ENCODE measurements at regions not wholly inside any gene's neighbourhood (a gene's known extent, or its start where the extent isn't known, plus 50 kb on each side); places are given as distances from the start of the nearest gene placed in this dataset.

- CTCF ChIA-PET: interaction anchor here (0.7 kb wide), 1 partner anchor 256 kb away, joined by 4 read pairs; no protein-coding TSS in a partner anchor
- no peak for DNase-seq (ENCODE audit: low read depth, low spot score)
- Histone ChIP-seq H3K9me3 (ENCODE audit: control insufficient read depth, insufficient read depth, low read length) (no peaks in the 10 kb centered on the region; the same call in none of the 2 replicates), H3K4me3 (ENCODE audit: low read depth, low read length) (no peak overlapping the region), H3K27ac (ENCODE audit: low read depth, low read length) (no peak overlapping the region), H3K27me3 (ENCODE audit: control insufficient read depth, insufficient read depth, low read length) (no peaks in the 10 kb centered on the region)
- POLR2A ChIA-PET: interaction anchor here (1.1 kb wide), 1 partner anchor 14 kb away, joined by 3 read pairs; no protein-coding TSS in a partner anchor
- TF ChIP-seq, protein P1, sequence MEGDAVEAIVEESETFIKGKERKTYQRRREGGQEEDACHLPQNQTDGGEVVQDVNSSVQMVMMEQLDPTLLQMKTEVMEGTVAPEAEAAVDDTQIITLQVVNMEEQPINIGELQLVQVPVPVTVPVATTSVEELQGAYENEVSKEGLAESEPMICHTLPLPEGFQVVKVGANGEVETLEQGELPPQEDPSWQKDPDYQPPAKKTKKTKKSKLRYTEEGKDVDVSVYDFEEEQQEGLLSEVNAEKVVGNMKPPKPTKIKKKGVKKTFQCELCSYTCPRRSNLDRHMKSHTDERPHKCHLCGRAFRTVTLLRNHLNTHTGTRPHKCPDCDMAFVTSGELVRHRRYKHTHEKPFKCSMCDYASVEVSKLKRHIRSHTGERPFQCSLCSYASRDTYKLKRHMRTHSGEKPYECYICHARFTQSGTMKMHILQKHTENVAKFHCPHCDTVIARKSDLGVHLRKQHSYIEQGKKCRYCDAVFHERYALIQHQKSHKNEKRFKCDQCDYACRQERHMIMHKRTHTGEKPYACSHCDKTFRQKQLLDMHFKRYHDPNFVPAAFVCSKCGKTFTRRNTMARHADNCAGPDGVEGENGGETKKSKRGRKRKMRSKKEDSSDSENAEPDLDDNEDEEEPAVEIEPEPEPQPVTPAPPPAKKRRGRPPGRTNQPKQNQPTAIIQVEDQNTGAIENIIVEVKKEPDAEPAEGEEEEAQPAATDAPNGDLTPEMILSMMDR (IDR thresholded peaks at IDR 0.05; ENCODE audit: low read depth, low read length): no peak
Measured at GRCh38 chr2:120951693-120952092, 216.0 kb downstream of the GLI2 start.

DNA sequence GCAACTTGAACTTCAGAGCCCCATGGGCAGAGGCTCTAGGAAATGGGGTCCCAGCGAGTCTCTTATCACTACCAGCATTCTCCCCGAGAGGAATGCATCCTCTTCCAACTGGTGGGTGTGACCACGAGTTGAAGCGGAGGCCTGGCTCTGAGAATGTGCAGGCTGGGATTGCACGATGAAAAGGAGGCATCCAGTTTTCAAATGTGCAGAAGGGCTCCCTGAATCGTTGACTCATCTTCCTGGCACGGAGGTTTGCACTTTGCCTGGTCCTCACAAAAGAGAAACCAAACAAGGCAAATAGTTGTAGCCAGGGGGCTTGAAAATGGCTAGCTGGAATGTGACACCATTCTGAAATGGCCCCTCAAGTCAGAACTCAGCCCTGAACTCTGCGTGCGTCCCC lies 216.7 kb downstream of the GLI2 start:
- CTCF ChIA-PET: interaction anchor here (0.7 kb wide), 1 partner anchor 256 kb away, joined by 4 read pairs; no protein-coding TSS in a partner anchor

GRCh38 chr2:120953066-120953756 lies 217.5 kb downstream of the GLI2 start:
- TF ChIP-seq, protein P1 (IDR thresholded peaks at IDR 0.05; ENCODE audit: low read depth, low read length): no peak
- Histone ChIP-seq H3K9me3 (ENCODE audit: control insufficient read depth, insufficient read depth, low read length) (no peaks in the 10 kb centered on the region; the same call in none of the 2 replicates), H3K27ac (ENCODE audit: low read depth, low read length) (no peak overlapping the region), H3K27me3 (ENCODE audit: control insufficient read depth, insufficient read depth, low read length) (no peaks in the 10 kb centered on the region), H3K4me3 (ENCODE audit: low read depth, low read length) (no peak overlapping the region)
- POLR2A ChIA-PET: interaction anchor here (0.6 to 1.1 kb wide), 2 partner anchors 16 to 35 kb away, joined by 3 read pairs; no protein-coding TSS in a partner anchor
- CTCF ChIA-PET: interaction anchor here (0.9 to 1.3 kb wide), 2 partner anchors 175 to 257 kb away, joined by 3 to 6 read pairs; no protein-coding TSS in a partner anchor
- DNase-seq (ENCODE audit: low read depth, low spot score): no peak

More for the DNA sequence above, 216.7 kb downstream of the GLI2 start:
- Histone ChIP-seq H3K4me3 (ENCODE audit: low read depth, low read length) (no peak overlapping the region), H3K27me3 (ENCODE audit: control insufficient read depth, insufficient read depth, low read length) (no peaks in the 10 kb centered on the region), H3K27ac (ENCODE audit: low read depth, low read length) (peak overlapping the region; percentile 31), H3K9me3 (ENCODE audit: control insufficient read depth, insufficient read depth, low read length) (no peaks in the 10 kb centered on the region; the same call in none of the 2 replicates)
- POLR2A ChIA-PET: interaction anchor here (1.1 kb wide), 1 partner anchor 15 kb away, joined by 3 read pairs; no protein-coding TSS in a partner anchor
- TF ChIP-seq, protein P1 (IDR thresholded peaks at IDR 0.05; ENCODE audit: low read depth, low read length): no peak
- DNase-seq (ENCODE audit: low read depth, low spot score): no peak

DNA sequence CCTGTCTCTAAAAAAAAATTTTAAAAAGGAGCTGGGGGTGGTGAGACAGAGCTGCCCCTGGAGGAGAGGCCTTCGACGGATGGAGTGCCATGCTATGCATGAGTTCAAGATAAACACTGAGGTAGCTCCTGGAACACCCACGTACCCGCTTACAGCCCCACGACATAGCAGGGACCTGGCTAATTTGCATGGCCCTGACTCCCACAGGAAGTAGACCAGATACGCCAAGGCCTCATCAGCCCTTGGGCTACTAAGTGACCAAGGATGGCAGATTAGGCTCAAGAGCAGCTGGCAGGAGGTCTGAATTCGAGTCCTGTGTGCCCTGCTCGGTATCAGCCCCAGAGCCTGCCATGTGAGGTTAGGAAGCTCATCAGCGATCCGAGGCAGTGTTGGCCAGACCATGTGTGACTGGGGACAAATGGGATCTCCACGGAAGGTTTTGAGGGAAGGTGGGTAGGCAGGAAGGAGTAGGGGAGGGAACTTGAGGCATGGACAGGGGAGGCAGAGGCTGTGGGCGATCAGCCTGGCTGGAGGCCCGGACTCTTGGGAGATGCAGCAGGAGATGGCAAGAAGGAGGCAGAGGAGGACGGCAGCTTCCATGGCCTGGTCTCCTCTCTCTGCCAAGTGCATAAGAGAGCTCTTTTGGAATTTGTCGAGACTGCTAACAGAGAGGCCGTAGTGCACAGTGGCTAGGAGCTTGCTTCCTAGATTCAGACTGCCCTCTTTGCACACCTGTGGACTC lies 218.3 kb downstream of the GLI2 start:
- no peaks in the 10 kb centered on the region; the same call in none of the 2 replicates for H3K9me3 ChIP-seq (ENCODE audit: control insufficient read depth, insufficient read depth, low read length)
- no peak overlapping the region for H3K4me3 ChIP-seq (ENCODE audit: low read depth, low read length)
- ChIA-PET POLR2A (interaction anchor here (0.6 kb wide), 1 partner anchor 36 kb away, joined by 3 read pairs; no protein-coding TSS in a partner anchor), CTCF (interaction anchor here (0.6 to 1.3 kb wide), 3 partner anchors 174 to 651 kb away, joined by 3 to 6 read pairs (median 4); no protein-coding TSS in a partner anchor)
- DNase-seq (ENCODE audit: low read depth, low spot score): no peak
- no peaks in the 10 kb centered on the region for H3K27me3 ChIP-seq (ENCODE audit: control insufficient read depth, insufficient read depth, low read length)
- no peak overlapping the region for H3K27ac ChIP-seq (ENCODE audit: low read depth, low read length)
- TF ChIP-seq, protein P1 (IDR thresholded peaks at IDR 0.05; ENCODE audit: low read depth, low read length): no peak

Measured in AG04450 (cell line).